ENCODE measurements at regions not wholly inside any gene's neighbourhood (a gene's known extent, or its start where the extent isn't known, plus 50 kb on each side); places are given as distances from the start of the nearest gene placed in this dataset.

DNA sequence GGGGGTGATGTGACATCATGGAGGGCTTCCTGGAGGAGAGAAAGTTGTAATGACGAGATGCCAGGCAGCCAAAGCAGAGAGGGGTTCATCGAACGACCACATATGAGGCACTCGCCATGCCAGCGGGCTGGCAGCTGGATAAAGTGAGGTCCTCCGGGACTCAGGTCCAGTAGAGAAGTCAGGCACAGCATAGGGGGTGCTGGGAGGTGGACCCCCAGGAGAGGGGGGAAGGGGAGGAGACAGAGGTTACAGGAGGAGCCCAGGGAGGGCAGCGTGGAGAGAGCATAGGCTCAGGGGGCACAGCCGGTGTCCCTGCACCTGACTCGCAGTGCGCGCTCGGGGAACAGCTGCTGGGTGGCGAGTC is 174.7 kb downstream of the BMP7 start:
- Histone ChIP-seq H3K9ac (ENCODE audit: low read length) (no peak overlapping the region), H3K36me3 (ENCODE audit: control insufficient read depth, insufficient read depth, low read length) (no peaks in the 10 kb centered on the region), H3K4me1 (ENCODE audit: control insufficient read depth, insufficient read depth, low read length) (peaks cover 7% of the 10 kb centered on the region), H3K27ac (ENCODE audit: low read depth, low read length) (no peak overlapping the region), H3K4me3 (ENCODE audit: low read depth, low read length) (peak overlapping the region; percentile 23; the same call in 1 of the 2 replicates), H3K27me3 (ENCODE audit: control insufficient read depth, insufficient read depth, low read length) (peaks cover 13% of the 10 kb centered on the region), H3K9me3 (ENCODE audit: control insufficient read depth, insufficient read depth, low read depth, low read length) (no peaks in the 10 kb centered on the region)

- peaks cover 7% of the 10 kb centered on the region for H3K4me1 ChIP-seq (ENCODE audit: control insufficient read depth, insufficient read depth, low read length)
- H3K9ac ChIP-seq (ENCODE audit: low read length): no peak overlapping the region
- H3K4me3 ChIP-seq (ENCODE audit: low read depth, low read length): peak overlapping the region; percentile 23; the same call in 1 of the 2 replicates
- no peaks in the 10 kb centered on the region for H3K9me3 ChIP-seq (ENCODE audit: control insufficient read depth, insufficient read depth, low read depth, low read length)
- H3K27ac ChIP-seq (ENCODE audit: low read depth, low read length): no peak overlapping the region
- peaks cover 13% of the 10 kb centered on the region for H3K27me3 ChIP-seq (ENCODE audit: control insufficient read depth, insufficient read depth, low read length)
- no peaks in the 10 kb centered on the region for H3K36me3 ChIP-seq (ENCODE audit: control insufficient read depth, insufficient read depth, low read length)
Measured at GRCh38 chr20:57092112-57092899, 174.1 kb downstream of the BMP7 start.

DNA sequence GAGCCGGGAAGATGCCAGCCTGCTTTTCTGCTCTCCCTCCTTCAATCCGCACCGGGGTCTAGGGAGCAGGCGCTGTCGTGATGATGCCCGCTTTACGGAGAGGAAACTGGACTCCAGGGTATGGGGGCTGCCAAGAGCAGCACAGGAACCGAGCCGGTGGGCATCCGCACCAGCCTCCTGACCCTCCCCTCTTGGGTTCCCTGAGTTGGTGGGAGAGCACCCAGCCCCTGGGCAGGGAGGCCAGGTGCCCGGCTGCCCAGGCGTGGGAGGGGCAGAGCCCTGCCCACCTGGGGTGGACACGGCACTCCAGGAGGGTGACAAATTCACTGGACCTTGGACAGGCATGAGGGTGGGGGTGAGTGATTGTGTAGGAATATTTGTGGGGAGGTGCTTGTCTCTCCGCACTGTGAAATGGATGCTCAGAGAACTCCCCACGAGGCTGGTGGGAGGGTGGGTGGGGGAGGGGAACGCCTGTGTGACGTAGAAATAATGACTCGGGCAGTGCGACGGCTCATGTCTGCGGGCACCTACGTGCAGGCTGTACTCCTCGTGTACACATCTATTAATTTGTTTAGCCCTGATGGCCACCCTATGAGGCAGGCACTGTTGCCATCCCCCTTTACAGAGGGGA is 173.4 kb downstream of the BMP7 start:
- Histone ChIP-seq H3K4me1 (ENCODE audit: control insufficient read depth, insufficient read depth, low read length) (peaks cover 7% of the 10 kb centered on the region), H3K4me3 (ENCODE audit: low read depth, low read length) (no peak overlapping the region), H3K9ac (ENCODE audit: low read length) (no peak overlapping the region), H3K27ac (ENCODE audit: low read depth, low read length) (no peak overlapping the region), H3K36me3 (ENCODE audit: control insufficient read depth, insufficient read depth, low read length) (no peaks in the 10 kb centered on the region), H3K27me3 (ENCODE audit: control insufficient read depth, insufficient read depth, low read length) (peaks cover 13% of the 10 kb centered on the region), H3K9me3 (ENCODE audit: control insufficient read depth, insufficient read depth, low read depth, low read length) (no peaks in the 10 kb centered on the region)

DNA sequence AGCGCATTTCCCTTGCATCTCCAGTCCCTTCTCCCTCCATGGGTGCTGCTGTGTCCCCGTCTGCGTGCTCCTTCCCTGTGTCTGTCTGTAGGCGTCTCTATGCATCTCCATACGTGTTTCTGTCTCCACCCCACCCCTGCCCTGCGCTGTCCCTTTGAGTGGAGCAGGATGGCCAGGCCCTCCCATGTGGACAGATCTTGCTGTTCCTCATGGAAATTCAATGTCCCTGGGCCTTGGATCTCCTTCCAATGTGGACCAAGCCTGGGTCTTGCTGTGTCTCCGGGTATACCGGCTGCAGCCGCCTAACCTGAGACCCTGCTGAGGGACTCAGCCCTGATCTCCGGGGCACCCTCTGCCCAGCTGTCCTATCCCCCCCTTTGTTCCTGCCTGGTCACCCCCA is 172.7 kb downstream of the BMP7 start:
- H3K9ac ChIP-seq (ENCODE audit: low read length): no peak overlapping the region
- H3K4me1 ChIP-seq (ENCODE audit: control insufficient read depth, insufficient read depth, low read length): peaks cover 7% of the 10 kb centered on the region
- H3K9me3 ChIP-seq (ENCODE audit: control insufficient read depth, insufficient read depth, low read depth, low read length): no peaks in the 10 kb centered on the region
- H3K27ac ChIP-seq (ENCODE audit: low read depth, low read length): no peak overlapping the region
- no peak overlapping the region for H3K4me3 ChIP-seq (ENCODE audit: low read depth, low read length)
- H3K36me3 ChIP-seq (ENCODE audit: control insufficient read depth, insufficient read depth, low read length): no peaks in the 10 kb centered on the region
- H3K27me3 ChIP-seq (ENCODE audit: control insufficient read depth, insufficient read depth, low read length): peaks cover 13% of the 10 kb centered on the region

- Histone ChIP-seq H3K4me3 (ENCODE audit: low read depth, low read length) (no peak overlapping the region), H3K27ac (ENCODE audit: low read depth, low read length) (no peak overlapping the region), H3K4me1 (ENCODE audit: control insufficient read depth, insufficient read depth, low read length) (peaks cover 7% of the 10 kb centered on the region), H3K9ac (ENCODE audit: low read length) (no peak overlapping the region), H3K27me3 (ENCODE audit: control insufficient read depth, insufficient read depth, low read length) (peaks cover 13% of the 10 kb centered on the region), H3K36me3 (ENCODE audit: control insufficient read depth, insufficient read depth, low read length) (no peaks in the 10 kb centered on the region), H3K9me3 (ENCODE audit: control insufficient read depth, insufficient read depth, low read depth, low read length) (no peaks in the 10 kb centered on the region)
Measured at GRCh38 chr20:57094252-57094891, 172.1 kb downstream of the BMP7 start.

- H3K36me3 ChIP-seq (ENCODE audit: control insufficient read depth, insufficient read depth, low read length): no peaks in the 10 kb centered on the region
Measured at GRCh38 chr20:57094991-57095390, 171.4 kb downstream of the BMP7 start.

DNA sequence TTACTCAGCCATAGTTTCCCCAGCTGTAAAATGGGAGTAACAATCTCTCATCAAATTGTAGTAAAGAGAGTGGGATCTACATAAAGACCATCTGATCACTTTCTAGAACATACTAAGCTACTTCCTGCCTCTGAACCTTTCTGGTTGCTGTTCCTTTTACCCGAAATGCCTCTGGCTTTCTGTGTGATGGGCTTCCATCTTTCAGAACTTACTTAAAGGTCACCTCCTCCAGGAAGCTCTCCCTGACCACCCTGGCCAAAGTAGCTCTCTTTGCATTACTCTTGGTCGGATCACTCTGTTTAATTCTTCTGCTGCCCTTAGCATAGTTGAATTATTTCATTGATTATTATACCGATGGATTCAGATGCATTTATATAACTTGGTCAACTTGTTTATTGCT is 171.0 kb downstream of the BMP7 start:
- Histone ChIP-seq H3K36me3 (ENCODE audit: control insufficient read depth, insufficient read depth, low read length) (no peaks in the 10 kb centered on the region), H3K9me3 (ENCODE audit: control insufficient read depth, insufficient read depth, low read depth, low read length) (peaks cover 7% of the 10 kb centered on the region; the same call in 1 of the 2 replicates), H3K4me1 (ENCODE audit: control insufficient read depth, insufficient read depth, low read length) (peaks cover 7% of the 10 kb centered on the region), H3K4me3 (ENCODE audit: low read depth, low read length) (no peak overlapping the region), H3K27me3 (ENCODE audit: control insufficient read depth, insufficient read depth, low read length) (peaks cover 15% of the 10 kb centered on the region), H3K27ac (ENCODE audit: low read depth, low read length) (no peak overlapping the region), H3K9ac (ENCODE audit: low read length) (no peak overlapping the region)

More at GRCh38 chr20:57094991-57095390, 171.4 kb downstream of the BMP7 start:
- Histone ChIP-seq H3K27me3 (ENCODE audit: control insufficient read depth, insufficient read depth, low read length) (peaks cover 13% of the 10 kb centered on the region), H3K27ac (ENCODE audit: low read depth, low read length) (no peak overlapping the region), H3K9me3 (ENCODE audit: control insufficient read depth, insufficient read depth, low read depth, low read length) (peaks cover 2% of the 10 kb centered on the region; the same call in 1 of the 2 replicates), H3K4me1 (ENCODE audit: control insufficient read depth, insufficient read depth, low read length) (peaks cover 7% of the 10 kb centered on the region), H3K9ac (ENCODE audit: low read length) (no peak overlapping the region), H3K4me3 (ENCODE audit: low read depth, low read length) (no peak overlapping the region)

DNA sequence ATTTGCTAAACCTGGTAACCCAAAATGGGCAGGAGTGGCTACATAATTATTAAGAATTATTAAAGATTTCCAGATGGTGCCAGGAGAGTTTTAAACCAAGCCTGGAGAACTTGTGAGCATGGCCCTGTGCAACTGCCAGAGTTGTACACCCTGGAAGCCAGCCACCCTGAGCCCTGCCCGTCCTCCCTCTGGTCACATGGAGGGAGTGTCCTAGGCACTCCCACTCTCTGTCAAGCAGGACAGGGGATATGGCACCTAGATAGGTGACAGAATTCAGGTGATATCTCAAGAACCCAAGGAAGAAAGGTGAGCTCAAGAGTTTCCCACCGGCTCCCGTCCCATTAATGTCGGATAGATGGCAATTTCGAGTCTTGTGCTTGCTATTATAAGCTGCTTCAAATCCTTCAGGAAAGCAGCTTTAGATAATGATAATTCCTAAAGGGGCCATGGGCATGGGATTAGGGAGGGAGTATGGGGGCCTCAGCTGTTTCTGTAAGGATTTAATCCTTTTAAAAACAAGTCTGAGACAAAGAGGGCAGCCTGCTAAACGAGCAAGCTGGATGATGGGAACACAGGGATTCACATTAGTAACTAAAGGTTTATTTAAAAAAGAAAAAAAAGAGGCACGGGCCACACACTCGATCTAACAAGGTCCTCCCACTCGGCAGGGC is 169.1 kb downstream of the BMP7 start:
- Histone ChIP-seq H3K4me3 (ENCODE audit: low read depth, low read length) (no peak overlapping the region), H3K27me3 (ENCODE audit: control insufficient read depth, insufficient read depth, low read length) (peaks cover 6% of the 10 kb centered on the region; the same call in 1 of the 2 replicates), H3K36me3 (ENCODE audit: control insufficient read depth, insufficient read depth, low read length) (no peaks in the 10 kb centered on the region), H3K27ac (ENCODE audit: low read depth, low read length) (no peak overlapping the region), H3K4me1 (ENCODE audit: control insufficient read depth, insufficient read depth, low read length) (peaks cover under 1% of the 10 kb centered on the region; the same call in 1 of the 2 replicates), H3K9me3 (ENCODE audit: control insufficient read depth, insufficient read depth, low read depth, low read length) (peaks cover 9% of the 10 kb centered on the region; the same call in 1 of the 2 replicates), H3K9ac (ENCODE audit: low read length) (no peak overlapping the region)

- Histone ChIP-seq H3K9me3 (ENCODE audit: control insufficient read depth, insufficient read depth, low read depth, low read length) (peaks cover 9% of the 10 kb centered on the region; the same call in 1 of the 2 replicates), H3K9ac (ENCODE audit: low read length) (no peak overlapping the region), H3K4me1 (ENCODE audit: control insufficient read depth, insufficient read depth, low read length) (no peaks in the 10 kb centered on the region), H3K27ac (ENCODE audit: low read depth, low read length) (no peak overlapping the region), H3K4me3 (ENCODE audit: low read depth, low read length) (no peak overlapping the region), H3K36me3 (ENCODE audit: control insufficient read depth, insufficient read depth, low read length) (no peaks in the 10 kb centered on the region), H3K27me3 (ENCODE audit: control insufficient read depth, insufficient read depth, low read length) (peaks cover 3% of the 10 kb centered on the region; the same call in 1 of the 2 replicates)
Measured at GRCh38 chr20:57102160-57102559, 164.3 kb downstream of the BMP7 start.

DNA sequence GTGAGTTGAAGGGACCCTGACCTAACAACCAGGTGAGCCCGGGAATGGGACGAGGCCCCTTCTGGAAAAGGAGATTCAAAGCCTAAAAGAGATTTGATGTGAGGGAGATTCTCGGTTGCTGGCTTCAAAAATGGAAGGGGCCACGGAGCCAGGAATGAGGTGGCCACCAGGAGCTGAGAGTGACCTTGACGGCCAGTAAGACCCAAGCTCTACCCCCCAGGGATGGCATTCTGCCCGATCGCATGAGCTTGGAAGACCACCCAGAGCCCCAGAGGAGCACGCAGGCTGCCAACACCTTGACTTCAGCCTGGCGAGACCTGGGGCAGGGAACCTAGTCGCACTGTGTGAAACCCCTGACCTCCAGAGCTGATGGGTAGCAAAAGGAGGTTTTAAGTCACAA is 163.9 kb downstream of the BMP7 start:
- H3K9me3 ChIP-seq (ENCODE audit: control insufficient read depth, insufficient read depth, low read depth, low read length): peaks cover 9% of the 10 kb centered on the region; the same call in 1 of the 2 replicates
- H3K9ac ChIP-seq (ENCODE audit: low read length): no peak overlapping the region
- peaks cover 3% of the 10 kb centered on the region; the same call in 1 of the 2 replicates for H3K27me3 ChIP-seq (ENCODE audit: control insufficient read depth, insufficient read depth, low read length)
- H3K36me3 ChIP-seq (ENCODE audit: control insufficient read depth, insufficient read depth, low read length): no peaks in the 10 kb centered on the region
- no peaks in the 10 kb centered on the region for H3K4me1 ChIP-seq (ENCODE audit: control insufficient read depth, insufficient read depth, low read length)
- H3K27ac ChIP-seq (ENCODE audit: low read depth, low read length): no peak overlapping the region
- no peak overlapping the region for H3K4me3 ChIP-seq (ENCODE audit: low read depth, low read length)

Measured in HUES6 (cell line).